Stimulated activated CD4-positive, alpha-beta T cell treated with anti-CD3 and anti-CD28 coated beads, Interleukin-15, amount 100 ng/mL, for 24 hours (primary cell): ENCODE measurements at regions not wholly inside any gene's neighbourhood (a gene's known extent, or its start where the extent isn't known, plus 50 kb on each side); places are given as distances from the start of the nearest gene placed in this dataset.

Experiments used
- DNase-seq: peaks from one replicate; pipeline ENCODE4 v3.0.0-alpha.2; 2020

DNA sequence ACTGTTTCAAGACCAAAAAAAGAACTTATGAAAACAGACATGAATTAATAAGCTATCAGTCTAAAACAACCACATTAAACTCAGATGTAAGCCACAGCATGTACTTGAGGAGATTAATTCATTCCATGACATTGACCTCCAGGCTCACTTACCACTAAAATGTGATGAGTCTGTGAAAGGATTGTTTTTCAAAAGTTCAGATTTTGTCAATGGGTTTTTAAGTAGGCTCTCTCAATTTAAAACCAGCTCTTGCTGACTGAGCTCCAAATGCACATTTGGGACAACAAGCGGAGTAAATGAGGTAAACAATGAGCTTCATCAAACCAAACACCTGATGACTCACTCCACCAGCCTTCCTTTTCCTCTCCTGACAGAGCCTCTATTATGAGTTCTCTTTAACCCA lies 197.0 kb downstream of the SIM1 start:
- no peak for DNase-seq

DNA sequence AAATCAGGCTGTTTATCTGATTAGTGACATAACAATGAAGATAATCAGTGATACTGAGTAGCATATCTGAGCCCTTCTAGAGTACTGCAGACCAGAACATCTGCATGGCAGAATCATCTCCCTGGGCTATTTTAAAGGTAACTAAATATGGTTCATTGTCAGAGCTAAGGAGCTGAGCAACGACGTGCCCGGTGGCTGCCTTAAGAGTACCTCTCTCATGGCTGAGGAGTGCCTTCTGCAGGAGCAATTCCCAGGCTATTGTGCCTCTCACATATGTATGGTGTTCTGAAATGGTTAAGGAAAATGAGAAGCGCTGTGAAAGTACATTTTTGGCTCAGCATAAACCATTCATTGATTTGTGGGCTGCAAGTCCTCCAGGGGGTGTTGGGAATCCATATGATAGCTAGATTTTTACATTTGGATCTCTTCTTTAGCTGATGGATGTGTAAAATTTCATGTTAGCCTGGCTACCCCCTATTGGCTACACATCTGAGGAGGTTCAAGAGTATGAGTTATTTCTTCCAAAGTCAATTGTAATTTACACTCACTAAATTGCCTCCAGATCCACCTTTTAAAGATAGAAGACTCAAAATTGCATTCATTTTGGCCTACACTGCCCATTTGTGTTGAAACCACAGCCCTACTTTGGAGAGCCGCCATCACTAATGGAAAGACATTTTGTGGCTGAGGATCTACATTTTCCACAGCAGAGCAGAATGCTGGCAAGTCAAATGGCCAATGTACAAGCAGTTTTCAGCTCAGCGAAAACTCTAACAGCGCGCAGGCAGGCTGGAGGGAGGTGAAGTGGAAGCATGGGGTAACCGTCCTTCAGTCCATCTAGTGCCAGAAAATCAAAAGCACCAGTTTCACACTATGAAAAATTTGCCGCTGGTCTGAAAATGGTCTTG lies 198.0 kb downstream of the SIM1 start:
- DNase-seq = no peak

GRCh38 chr6:100262086-100262485 lies 202.6 kb downstream of the SIM1 start:
- no peak for DNase-seq

DNA sequence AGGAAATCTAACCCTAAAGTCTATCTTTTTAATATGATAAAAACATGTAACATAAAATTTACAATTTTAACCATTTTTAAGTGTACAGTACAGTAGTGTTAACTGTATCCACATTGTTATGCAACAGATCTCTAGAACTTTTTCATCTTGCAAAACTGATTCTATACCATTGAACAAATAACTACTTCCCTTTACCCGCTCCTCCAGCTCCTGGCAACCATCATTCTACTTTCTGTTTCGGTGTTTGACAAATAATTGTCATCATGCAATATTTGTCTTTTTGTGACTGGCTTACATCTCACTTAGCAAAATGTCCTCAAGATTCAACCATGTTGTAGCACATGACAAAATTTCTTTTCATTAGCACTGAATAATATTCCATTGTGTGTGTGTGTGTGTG lies 203.2 kb downstream of the SIM1 start:
- no peak for DNase-seq

- DNase-seq = no peak
Observed at GRCh38 chr6:100260584-100260983, 204.1 kb downstream of the SIM1 start.

DNA sequence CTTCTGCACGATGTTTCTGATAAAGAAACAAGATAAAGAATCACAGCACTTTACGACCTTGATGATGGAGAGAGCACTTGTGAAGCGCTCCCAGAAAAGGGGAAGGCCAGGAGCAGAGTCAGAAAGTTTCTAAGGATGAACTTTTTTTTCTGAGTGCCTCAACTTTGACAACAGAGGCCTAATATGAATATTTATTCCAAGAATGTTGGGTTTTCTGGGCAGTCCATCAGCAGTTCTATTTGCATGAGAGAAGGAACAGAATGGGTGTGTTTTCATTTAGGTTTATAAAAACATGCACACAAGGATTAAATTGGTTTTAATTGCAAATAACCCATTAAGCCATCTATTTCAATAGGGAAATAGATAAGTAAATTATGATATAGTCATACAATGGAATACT lies 204.9 kb downstream of the SIM1 start:
- no peak for DNase-seq

DNA sequence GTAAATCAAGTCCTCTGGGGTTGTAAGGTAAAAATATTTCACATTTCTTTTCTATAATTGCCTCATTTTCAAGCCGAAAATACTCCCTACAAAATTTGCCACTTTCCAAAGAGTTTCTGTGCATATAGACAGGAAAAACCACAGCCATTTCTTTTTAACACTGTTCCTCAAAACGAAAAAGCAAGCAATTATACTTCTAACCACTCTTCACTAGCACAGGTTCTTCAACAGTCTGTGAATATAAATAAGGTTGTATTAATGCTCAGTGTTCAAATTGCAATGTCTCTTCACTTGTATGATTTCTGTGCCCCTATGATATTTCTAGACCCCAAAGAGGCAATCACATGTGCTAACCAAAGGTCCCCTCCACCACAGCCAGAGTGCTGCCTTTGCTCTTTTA lies 206.0 kb downstream of the SIM1 start:
- no peak for DNase-seq

DNA sequence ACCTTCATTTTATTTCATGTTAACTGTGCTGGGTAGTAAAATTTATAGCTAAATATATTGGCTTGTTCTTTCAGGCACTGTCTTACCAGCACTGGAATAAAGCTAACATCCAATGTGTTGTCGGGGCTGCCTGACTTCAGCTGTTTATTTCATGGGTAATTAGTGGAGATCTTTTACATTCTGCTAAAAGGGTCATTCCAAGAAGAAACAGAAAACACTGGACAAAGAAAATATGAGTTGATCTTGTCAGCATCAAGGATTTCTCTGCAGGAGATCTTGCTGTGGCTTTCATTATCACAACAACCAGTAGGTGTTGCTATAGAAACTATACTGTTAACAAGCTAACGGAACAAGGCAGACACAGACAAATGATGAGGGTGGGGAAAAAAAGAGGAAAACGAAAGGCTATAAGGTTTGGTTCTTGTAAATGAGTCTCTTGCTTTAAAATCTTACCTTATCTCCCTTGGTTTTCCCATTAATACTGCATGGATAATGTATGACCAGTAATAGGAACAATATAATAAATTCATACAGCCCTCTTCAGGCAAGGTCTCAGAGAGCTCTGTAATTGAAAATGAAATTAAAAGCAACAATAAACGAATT lies 206.8 kb downstream of the SIM1 start:
- DNase-seq = no peak

- no peak for DNase-seq
Observed at GRCh38 chr6:100255701-100256100, 209.0 kb downstream of the SIM1 start.

DNA sequence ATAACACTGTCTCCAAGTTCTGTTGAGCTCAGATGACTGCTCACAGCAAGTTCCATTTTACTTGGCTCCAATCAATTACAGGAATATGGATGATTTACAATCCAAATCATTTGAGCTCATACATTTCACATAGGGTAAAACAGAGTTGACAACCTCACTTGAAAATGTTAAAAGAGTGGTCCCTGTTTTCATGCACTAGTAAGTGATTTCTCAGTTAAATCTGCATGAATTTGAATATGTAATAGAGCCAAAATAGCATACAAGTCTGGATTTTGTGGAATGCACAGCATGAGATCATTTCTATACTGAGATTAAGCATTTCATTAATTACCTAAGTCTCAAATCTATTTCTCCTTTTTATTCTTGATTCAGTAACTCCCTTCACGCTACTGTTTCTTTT lies 217.6 kb downstream of the SIM1 start:
- DNase-seq = no peak

DNA sequence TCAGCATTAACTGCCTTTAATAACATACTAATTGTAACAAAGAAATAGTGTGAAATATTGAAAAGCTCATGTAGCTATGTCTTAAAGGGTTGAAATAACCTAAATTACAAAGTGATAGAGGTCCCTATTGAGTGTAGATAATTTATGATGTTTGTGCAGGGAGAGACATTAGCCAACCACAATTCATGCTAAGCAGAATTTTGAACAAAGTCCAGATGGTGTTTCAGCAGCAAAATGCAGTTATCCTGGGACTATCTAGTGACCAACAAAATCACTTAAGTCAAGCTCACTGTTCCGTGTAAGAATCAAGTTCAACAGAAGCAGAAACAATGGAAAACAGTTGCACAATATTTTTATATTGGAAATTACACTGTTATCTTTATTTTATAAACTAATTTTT lies 218.5 kb downstream of the SIM1 start:
- DNase-seq = no peak

GRCh38 chr6:100240798-100241197 lies 223.9 kb downstream of the SIM1 start:
- no peak for DNase-seq

GRCh38 chr6:100237821-100238220 lies 226.9 kb downstream of the SIM1 start:
- DNase-seq = no peak

DNA sequence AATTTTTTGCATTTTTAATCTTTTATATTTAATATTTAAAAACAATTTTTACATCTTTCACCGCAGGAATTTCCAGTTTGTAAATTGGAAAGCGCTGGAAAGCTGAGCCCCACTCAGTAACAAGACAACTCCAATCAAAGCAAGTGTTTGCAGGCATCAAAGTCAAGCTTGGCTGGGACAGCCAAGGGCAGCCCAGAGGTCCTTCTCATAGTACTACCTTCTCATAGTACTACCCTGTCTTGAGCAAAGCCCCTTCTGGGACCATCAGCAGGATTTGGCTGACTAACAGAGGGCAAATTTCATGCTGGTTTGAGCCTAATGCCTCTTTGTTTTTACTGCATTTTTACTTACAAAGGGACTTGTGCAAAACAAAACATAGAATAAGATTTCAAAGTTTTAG lies 228.3 kb downstream of the SIM1 start:
- DNase-seq = no peak

DNA sequence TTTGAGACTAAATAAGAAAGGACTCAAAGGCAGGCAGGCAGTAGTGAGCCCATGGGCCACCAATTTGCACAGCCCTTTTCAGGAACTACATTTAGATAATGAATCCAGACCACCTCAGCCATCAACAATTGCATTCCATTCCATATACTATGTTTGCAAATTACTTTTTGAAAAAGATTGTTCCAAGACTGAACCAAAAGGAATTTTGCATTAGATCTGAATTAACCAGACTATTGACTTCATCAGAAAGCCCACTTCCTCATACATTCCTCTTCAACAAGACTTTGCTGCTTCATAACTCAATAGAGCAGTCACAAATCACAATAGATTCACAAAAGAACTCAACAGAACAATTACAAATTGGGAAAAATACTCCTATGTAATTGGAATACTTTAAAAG lies 229.1 kb downstream of the SIM1 start:
- no peak for DNase-seq

GRCh38 chr6:100234625-100235024 lies 230.1 kb downstream of the SIM1 start:
- DNase-seq = no peak

DNA sequence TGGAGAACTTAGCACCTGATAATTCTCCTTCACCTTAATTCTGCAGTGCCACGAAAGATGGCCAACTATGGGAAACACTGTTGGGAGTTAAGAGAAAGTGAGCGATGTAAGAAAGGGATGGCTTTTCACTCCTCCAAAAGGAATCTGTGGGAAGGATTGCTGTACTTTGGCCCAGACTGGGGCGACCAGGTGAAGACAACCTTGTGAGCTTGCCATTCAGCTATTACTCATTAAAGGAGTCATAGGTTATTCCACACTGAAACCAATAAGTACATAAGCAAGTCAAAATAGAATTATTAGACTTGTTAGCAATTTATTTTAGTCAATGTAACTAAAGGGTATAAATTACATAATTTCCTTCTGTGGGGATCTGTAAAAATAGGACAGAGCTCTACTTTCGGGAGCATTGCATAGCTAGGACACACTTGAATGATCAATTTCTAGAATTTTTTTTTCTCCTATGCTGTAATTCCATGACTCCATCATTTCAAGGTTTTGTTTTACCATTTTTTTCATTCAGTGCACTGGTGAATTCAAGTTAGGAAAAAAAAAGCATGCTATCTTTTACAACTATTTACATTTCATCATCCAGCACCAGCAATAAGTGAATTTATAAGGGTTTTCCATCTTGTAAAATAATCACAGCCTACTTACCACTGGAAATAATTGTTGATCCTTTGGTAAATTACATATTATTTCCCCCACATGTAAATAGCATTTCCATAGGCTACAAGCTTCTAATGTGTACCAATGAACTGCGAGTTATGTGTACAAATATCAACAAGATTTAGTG lies 231.7 kb downstream of the SIM1 start:
- no peak for DNase-seq

- DNase-seq = no peak
Observed at GRCh38 chr6:100230953-100231316, 233.8 kb downstream of the SIM1 start.

GRCh38 chr6:100230115-100230952 lies 234.4 kb downstream of the SIM1 start:
- DNase-seq = no peak

- DNase-seq = no peak
Observed at GRCh38 chr6:100229512-100229911, 235.2 kb downstream of the SIM1 start.

GRCh38 chr6:100228834-100229441 lies 234.9 kb upstream of the MCHR2 start:
- peak; percentile 60 for DNase-seq

DNA sequence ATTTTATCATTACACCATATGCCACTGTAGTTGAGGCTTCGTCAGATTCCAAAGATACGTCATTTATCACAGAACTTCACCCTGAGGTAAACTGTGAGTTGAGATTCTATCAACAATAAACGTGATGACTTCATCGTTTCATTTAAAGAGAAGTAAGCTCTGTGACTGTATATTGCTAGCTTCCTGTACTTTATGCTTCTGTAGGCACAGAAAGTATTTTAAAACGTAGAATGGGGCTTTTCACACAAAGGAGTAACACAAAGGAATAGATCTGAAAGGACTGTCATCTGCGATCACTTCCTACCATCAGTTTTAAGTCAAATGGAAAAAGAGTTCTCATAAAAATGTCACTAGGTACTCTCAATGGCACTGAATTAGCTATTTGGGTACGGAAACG lies 234.4 kb upstream of the MCHR2 start:
- no peak for DNase-seq

DNA sequence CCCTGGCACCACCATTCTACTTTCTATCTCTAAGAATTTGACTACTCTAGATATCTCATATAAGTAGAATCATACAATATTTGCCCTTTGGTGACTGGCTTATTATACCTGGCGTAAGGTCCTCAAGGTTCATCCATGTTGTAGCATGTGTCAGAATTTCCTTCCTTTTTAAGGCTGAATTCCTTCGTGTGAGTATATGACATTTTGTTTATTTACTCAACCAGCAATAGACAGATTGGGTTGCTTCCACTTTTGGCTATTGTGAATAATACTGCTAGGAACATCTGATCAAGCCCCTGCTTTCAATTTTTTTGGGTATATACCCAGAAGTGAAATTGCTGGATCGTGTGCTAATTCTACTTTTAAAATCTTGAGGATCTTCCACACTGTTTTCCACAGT lies 232.8 kb upstream of the MCHR2 start:
- DNase-seq = no peak
